Tibial nerve (tissue), 3 donors: ENCODE measurements at regions not wholly inside any gene's neighbourhood (a gene's known extent, or its start where the extent isn't known, plus 50 kb on each side); places are given as distances from the start of the nearest gene placed in this dataset.

Experiments
- POLR2A ChIP-seq, 2 donors: fragments of 450-650 bp; IDR thresholded peaks; one replicate each; pipeline ENCODE4 v1.6.1; 2017; ENCODE audit warnings: antibody characterized with exemption in 2 of 2, mild to moderate bottlenecking in 2 of 2, moderate library complexity in 2 of 2
- TF ChIP-seq, protein P1 (sequence below), 5 experiments: fragments of 200-600 bp in 3 of 5; fragments of 450-650 bp in 2 of 5; sonication (generic) in 3 of 5; IDR thresholded peaks; one replicate each; pipeline ENCODE4 v1.5.1; 2016 to 2019; ENCODE audit warnings: antibody characterized with exemption in 5 of 5, mild to moderate bottlenecking in 3 of 5, moderate library complexity in 2 of 5

DNA sequence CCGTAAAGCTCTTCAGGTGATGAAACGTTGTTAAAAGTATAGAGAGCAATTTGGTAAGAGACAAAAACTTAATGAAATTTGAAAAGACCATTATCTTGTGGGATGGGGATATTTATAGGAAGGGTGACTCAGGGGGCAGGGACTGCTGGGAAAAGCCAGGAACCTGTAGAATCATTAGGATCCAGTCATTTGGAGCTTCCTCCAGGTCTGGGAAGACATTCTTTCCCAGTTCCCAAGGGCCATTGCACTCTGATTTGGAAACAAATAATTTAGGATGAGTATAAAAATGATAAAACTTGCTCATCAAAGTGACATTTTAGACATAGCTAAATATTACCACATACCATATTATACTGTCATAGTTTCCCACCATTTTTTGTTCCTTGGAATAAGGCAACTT lies 143.9 kb downstream of the PFKFB3 start:
- TF ChIP-seq, protein P1, sequence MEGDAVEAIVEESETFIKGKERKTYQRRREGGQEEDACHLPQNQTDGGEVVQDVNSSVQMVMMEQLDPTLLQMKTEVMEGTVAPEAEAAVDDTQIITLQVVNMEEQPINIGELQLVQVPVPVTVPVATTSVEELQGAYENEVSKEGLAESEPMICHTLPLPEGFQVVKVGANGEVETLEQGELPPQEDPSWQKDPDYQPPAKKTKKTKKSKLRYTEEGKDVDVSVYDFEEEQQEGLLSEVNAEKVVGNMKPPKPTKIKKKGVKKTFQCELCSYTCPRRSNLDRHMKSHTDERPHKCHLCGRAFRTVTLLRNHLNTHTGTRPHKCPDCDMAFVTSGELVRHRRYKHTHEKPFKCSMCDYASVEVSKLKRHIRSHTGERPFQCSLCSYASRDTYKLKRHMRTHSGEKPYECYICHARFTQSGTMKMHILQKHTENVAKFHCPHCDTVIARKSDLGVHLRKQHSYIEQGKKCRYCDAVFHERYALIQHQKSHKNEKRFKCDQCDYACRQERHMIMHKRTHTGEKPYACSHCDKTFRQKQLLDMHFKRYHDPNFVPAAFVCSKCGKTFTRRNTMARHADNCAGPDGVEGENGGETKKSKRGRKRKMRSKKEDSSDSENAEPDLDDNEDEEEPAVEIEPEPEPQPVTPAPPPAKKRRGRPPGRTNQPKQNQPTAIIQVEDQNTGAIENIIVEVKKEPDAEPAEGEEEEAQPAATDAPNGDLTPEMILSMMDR (IDR thresholded peaks at IDR 0.05) = no peak
- no peak for TF ChIP-seq POLR2A (IDR thresholded peaks at IDR 0.05)
